AG20443 (cell line): ENCODE measurements at regions not wholly inside any gene's neighbourhood (a gene's known extent, or its start where the extent isn't known, plus 50 kb on each side); places are given as distances from the start of the nearest gene placed in this dataset.
A peak's percentile ranks its signal among the peaks of the same experiment; 100 is the strongest.

Experiments
- DNase-seq: peaks from one replicate; pipeline ENCODE4 v3.0.0; 2012; ENCODE audit warnings: low spot score, mixed read lengths

DNA sequence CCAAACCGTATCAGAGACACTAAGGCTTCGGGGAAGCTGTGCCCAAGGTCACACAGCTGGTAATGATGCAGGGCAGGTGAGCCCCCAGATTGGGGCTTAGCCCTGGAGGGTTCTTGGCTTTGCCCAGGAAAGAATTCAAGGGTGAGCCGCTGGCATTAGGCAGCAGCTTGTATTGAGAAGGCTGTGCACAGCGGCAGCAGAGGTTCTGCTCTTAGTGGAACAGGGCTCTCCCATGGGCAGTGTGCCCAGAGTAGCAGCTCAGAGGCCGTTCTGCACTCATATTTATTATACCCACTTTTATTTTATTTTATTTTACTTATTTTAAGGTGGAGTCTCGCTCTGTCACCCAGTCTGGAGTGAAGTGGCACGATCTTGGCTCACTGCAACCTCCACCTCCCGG, 85.8 kb upstream of the IER5L start:
- DNase-seq, result no peak

DNA sequence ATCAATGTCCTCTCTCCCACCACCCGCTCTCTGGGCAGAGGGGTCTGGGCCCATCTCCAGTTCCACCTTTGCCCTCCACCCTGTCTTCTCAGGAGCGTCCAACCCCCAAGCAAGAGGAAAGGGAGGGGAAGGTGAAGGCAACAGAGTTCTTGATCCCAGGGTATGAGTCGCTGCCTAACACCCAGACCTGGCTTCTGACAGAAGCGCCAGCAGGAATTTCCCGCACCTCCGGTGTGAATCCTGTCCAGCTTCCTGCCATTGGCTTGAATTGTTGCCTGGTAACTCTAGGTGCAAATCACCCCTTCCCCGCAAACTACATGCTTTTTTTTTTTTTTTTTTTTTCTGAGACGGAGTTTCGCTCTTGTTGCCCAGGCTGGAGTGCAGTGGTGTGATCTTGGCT, 84.2 kb upstream of the IER5L start:
- DNase-seq, result no peak

DNA sequence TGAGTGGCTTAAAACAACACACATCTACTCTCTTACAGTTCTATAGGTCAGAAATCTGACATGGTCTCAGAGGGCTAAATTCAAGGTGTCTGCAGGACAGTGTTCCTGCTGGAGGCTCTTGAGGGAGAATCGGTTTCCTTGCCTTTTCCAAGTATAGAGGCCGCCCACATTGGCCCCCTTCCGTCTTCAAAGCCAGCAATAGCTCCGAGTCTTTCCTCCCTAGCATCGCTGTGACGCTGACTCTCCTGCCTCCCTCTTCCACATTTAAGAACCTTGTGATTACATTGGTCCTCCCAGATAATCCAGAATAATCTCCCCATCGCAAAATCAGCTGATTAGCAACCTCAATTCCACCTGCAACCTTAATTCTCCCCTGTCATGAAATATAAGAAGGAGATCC, 81.3 kb upstream of the IER5L start:
- DNase-seq, result no peak

DNA sequence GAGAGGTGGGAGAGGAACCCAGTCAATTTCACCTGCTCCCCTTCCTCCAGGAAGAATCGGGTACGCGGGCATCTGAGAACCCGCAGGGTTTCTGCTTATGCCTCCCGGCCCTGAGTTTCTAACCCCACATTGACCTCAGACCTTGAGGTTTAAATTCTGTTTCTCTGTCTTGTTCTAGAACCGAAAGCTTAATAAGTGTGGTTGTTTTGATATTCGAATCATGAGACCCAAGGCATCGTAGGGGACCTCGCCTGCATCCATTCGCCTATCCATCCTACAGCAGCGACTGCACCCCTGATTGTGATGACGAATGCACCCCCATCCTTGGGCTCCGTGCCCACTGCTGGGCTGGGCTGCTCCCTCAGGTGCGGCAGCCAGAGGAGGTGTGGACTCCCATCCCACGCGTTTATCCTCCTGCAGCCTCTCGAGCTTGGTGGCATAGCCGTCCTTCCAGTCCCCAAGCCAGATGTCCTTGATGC, 80.8 kb upstream of the IER5L start:
- DNase-seq, result no peak

DNA sequence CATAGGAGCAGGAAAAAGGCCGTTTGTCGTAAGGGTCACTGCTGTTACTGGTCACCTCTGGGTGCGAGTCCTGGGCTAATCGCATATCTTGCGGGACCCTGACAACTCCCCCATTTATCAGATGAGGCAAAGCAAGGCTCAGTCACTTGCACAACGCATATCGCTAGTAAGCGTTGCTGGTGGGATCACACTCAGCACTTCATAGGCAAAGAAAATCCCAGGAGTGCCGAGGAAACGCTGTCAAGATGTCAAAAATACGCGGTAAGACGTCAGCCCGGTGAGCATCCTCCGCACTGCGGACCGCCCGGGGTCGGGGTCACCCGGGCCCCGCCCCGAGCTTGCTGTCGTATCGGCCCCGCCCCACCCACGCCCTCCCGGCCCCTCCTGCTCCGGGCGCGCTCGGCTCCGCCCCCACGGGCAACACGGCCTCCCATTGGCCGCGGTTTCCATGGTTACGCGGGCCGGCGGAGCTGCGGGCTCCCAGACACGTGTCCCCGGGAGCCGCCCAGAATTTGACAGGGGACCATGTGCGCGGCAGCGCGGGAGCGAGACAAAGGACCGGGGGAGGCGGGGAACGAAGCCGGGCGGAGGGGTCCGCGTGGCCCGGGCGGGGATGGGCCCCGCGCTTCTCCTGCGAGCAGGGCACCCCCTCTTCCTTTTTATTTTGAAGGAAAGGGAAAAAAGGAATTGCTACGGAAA, 80.2 kb upstream of the IER5L start:
- peak; percentile 99 for DNase-seq

DNA sequence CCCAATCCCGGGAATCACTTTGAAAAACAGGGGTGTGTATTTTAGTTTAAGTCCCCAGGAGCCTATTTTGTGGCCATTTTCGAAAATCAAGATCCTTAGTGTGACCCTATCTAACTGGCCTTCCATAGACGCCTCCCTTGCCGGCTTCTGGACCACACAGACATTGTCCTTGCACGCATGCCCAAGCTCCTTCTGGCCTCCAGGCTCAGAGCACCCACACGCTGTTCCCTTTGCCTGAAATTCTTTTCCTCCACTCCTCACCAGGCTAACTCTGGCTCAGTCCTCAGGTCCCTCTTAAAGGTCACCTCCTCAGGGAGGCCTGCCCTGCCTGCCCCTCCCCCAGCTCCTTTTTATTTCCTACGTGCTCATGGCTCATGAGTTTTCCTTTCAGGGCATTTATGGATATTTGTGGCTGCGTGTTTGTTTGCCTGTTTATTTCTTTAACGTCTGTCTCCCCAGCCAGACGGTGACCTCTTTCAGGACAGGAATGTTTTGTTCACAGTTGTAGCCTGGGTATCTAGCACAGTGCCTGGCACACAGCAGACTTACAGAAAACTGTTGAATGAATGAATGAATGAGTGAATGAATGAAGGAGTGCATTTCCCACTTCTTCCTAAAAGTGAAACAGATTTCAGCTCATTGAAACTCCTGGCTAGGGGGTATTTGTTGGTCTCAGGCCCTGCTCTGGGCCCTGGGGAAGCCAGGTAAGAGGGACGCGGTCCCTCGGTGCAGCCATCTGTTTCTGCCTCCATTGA, 79.1 kb upstream of the IER5L start:
- DNase-seq, result no peak

DNA sequence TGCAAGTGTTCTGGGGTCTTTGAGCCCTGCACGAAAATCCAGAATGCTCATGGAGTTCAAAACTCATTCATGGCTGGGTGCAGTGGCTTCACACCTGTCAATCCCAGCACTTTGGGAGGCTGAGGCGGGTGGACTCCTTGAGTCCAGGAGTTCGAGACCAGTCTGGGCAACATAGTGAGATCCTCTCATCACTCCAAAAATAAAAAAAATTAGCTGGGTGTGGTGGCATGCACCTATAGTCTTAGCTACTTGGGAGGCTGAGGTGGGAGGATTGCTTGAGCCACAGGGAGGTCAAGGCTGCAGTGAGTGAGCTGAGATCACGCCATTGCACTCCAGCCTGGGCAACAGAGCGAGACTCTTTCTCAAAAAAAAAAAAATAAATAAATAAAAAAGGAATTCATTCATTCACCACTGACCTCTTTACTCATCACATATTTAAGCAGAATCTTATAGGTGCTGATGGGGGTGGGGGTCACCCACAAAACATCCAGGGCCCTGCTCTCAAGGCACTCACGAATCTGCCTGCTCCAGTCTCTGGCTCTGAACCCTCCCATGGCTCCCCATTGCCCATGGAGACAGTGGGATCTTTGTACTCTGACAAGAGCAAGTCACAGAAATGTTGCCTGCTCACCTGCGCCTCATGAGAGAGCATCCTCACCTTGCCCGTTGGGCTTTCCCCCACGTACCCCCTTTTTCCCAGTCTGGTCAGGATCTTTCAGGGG, 76.7 kb upstream of the IER5L start:
- no peak for DNase-seq

DNA sequence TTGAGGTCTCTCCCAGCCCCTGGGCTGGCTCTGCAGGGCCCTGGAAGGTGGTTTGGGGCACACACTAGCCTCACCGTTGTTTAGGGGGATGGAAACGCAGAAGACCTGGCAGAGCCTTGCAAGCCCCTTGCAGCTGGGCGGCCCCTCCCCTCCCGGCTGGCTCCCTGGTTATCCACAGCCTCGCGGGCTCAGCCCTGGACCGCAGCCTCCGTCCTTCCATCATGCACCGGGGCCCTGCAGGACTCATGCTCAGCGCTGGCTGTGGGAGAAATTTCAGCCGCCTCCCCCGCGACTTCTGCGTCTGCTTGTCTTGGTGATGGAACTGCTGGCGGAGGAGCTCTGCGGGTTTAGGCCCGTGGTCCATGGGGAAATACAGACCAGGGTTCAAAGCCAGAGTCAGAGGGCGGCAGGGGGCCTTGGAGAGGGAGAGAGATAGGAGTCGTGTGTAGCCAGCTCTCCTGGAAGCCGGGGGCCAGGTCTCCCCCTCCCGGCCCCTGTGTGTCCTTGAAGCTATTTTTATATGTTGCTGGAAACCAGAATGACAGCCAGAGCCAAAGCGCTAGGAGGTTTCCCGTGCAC, 75.8 kb upstream of the IER5L start:
- DNase-seq, result no peak

DNA sequence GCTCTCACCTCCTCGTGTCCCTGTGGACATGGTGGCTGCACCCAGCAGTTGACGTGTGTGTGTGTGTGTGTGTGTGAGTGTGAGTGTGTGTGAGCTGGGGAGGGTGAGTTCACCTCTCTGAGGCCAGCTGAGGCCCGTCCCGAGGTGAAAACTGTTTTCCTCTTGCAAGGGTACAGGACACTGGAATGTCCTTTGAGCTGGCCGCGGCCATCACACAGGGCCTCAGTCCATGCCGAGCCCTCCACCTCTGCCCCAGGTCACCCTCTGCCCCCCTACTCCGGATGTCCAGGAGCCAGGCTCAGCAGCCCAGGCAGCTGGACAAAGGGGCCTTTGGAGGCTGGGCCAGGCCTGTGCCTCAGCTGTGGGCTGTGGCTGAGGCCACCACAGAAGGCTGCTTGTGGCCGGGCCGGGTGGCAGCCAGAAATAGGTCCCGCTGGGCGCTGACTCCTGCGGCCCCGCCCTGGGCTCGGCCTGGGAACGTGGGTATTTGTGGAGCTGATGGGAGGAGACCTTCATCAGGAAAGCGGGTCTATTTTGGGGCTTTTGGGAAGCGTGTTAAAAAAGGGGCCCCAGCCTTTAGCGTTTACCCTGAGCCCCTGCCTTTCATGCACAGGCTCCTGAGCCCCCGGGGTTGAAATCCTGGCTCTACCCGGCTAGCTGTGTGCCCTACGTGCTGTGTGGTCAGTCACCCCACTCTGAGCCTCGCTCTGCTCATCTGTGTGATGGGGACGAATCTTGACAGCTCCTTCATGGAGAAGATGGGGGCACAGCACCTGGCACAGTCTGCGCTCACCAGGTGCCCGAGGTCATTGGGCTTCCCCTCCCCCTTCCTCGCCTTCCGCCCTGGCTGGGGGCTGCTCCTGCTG, 75.1 kb upstream of the IER5L start:
- no peak for DNase-seq

DNA sequence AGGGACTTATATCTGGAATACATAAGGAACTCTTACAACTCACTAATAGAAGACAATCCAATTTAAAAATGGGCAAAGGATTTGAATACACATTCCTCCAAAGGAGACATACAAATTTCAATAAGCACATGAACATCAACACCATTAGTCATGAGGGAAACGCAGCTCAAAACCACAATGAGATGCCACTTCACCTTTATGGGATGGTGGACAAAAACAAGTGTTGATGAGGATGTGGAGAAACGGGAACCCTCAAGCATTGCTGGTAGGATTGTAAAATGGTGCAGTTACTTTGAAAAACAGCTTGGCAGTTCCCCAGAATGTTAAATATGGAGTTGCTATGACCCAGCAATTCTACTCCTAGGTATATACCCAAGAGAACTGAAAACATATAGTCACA, 72.7 kb upstream of the IER5L start:
- DNase-seq, result no peak

DNA sequence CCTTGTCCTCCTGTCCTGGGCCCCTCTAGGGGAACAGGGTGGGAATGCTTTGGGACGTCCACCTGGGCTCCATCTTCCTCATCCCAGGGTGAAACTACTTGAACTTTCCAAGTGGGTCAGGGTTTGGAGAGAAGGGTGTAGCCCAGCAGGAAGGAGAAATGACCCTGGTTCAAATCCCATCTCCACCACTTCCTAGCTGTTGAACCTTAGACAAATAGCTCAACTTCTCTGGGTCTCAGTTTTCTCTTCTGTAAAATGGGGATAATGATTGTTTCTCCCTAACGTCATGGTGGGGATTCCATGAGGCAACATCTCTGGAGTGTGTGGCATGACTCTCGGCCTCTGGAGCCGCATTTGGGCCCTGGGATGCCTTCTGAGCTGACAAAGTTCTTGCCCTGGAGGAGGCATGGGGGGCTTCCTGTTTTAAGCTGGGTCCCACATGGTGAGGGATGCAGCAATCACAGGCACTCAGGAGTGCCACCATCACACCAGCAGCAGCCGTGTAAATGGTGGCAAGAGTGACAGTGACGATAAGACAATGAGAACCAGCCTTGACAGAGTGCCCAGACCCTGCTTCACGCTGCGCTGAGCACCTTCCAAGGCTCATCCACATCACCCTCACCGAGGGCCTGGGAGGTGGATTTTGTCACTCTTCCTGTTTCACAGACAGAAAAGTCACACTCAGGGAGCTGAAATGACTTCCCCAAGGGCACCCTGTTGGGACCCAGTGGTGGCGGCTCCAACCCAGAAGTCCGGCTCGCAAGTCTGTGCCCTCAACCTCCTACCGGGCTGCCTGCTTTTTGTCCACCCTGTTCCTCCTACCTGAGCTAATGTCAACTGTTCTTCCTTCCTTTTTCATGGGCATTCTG, 69.5 kb upstream of the IER5L start:
- no peak for DNase-seq

DNA sequence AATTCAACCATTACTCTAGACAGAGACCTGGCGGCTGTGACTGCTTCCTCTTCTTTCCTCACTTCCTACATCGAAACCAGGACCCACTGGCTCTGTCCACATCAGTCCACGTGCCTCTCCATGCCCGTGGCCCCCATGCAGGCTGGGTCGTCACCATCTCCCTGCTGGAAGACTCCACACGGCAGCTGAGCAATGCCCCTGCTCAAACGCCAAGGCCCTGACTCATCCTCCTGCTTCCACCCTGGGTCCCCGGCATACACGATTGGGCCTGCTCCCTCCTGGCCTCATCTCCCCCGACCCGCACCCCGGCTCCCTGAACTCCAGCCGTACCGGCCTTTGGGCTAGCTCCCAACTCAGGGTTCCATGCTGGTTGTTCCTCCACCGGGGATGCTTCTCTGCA, 67.2 kb upstream of the IER5L start:
- DNase-seq, result no peak

DNA sequence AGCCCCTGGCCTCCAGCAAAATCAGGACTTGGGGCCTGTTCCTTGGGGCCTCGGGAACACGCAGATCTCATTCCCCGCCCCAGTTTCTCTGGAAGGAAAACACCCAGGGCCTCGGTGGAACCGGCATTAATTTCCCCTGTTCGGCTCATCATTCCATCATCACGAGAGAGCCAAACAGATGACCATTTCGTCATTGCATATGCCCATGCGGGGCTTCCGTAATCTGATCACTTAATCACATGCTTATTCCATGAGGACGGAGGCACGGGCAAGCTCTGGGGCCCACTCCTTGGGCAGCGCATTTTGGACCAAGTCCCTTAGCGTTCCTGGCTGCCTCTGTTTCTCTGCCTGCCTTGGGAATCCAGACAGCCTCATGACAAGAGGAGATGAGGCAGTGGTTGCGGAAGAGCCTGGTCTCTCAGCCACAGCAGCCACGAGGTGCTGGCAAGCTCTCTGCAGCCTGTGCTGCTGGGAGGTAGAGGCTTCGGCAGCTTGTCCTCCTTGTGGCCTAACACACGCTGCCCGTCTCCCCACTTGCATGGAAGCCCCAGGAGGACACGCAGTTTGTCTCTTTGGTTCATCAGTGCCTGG, 65.0 kb upstream of the IER5L start:
- DNase-seq, result peak; percentile 73

DNA sequence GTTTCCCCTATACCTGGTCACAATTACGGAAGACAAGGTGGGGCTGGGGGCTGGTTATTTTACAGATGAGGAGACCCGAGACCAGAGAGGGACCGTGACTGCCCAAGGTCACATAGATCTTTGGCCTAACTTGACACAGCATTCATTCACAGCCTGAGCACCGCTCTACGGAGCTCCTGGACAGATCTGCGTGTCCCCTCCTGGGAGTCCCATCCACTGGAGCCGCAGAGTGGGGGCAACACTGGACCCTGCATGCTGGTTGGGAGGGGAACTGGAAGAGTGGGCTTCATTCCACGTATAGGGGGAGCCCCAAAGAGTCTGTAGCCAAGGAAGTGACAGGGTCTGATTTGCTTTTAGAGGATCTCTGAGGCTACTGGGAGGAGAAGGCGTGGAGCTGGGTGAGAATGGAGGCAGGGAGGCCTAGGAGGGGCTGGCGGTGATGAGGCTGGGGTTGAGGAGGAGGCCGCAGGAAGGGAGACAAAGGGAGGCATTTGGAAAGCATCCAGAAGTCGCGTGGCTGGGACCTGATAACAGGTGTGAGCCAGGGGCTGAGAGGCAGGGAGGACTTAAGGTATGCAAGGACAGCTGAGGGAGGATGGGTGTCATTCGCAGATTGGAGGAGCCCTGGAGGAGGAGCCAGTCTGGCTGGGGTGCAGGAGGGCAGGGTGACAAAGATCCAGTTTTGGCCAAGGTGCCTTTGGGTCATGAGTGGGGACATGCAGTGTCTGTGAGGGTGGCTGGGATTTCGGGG, 64.3 kb upstream of the IER5L start:
- no peak for DNase-seq

DNA sequence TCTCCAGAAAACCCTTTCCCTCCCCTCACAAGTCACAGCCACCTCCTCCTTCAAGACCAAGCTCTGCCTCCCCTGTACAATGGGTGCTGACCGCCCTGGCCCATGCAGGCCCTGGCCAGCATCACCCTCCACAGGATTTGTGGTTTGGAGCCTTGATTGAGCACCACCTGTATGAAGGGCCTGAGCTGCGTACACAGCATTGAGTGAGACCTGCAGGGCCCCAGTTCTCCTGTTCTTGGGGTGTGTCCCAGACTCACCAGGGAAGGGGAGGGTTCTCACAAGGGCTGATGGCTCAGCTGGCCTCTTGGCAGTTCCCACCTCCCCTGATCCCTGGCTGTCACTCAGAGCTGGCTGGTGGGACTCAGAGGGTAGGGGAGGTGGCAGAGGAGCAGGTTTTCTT, 63.7 kb upstream of the IER5L start:
- no peak for DNase-seq

DNA sequence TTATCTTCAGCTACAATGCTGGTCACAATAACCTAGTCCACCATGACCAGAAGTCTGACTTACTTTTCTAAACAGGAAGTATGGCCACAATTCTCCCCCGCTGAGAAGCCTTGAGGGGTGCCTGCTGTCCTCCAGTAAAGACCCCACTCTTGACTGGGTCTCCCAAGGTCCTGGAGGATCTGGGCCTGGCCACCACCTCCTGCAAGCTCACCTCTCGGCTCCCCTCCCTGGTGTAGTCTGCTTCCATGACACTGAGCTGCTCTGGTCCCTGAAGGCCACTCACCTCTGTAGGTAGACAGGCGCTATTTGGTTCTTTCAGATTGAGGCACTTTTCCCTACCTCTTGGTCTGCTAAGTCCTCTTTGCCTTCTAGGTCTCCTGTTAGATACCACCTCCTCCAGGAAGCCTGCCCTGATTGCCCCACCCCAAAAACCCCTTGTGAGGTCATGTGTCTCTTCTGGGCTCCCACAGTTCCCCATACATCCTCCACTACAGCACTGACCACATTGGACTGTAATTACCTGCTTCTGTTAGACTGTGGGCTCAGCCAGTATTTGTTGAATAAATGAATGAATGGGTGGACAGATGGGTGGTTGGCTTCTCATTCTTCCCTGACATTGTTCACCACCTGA, 62.6 kb upstream of the IER5L start:
- no peak for DNase-seq

DNA sequence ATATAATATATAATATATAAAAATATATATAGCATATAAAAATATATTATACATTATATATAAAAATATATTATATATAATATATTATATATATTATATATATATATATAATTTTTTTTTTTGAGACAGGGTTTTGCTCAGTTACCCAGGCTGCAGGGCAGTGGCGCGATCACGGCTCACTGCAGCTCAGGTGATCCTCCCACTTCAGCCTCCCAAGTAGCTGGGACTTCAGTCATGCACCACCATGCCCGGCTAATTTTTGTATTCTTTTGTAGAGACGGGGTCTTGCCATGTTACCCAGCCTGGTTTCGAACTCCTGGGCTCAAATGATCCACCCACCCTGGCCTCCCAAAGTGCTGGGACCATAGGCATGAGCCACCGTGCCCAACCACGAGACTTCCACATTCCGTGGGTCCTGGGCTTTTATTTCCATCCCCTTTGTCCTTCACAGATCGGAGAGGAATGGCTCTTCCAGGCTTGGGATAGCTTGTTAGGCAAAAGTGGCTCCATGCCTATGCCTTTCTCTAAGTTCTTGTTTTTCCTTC, 62.0 kb upstream of the IER5L start:
- DNase-seq, result no peak

DNA sequence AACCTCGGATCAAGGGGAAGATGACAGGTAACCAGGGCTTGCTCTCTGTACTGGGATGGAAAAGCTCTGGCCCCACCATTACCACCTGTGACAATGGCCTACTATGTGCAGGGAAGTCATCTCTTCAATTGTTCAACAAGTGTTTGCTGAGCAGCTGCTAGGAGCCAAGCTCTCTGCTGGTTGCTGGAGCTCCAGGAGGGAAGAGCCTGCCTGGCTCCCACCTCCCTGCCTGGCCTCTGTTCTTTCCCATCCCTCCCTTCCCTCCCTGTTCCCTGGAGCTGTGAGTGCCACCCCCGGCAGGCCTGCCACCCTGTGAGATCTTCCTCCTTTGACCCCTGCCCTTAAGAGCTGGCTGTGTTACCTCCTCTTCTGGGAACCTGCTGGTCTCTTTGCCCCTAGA, 59.7 kb upstream of the IER5L start:
- DNase-seq, result no peak

DNA sequence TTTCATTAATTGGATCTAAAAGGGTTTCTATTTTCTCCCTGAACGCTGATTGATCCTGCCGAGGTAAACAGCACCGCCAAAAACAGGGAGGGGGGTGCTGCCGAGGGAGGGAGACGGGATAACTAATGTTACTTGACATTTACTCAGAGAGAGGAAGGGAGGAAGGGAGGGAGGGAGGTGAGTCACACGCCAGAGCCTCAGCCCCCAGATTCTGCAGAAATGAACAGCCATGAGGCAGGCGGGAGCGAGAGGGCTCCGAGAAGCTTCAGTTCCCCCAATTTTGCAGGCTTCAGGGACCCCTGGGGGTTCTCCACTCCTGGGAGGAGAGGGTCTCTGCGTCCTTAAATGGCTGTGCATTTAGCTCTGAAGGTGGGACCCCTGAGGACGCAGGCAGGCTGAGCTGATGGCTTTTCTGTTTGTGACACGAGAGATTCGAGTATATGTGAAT, 59.1 kb upstream of the IER5L start:
- peak; percentile 71 for DNase-seq
